Skeletal muscle tissue (tissue), 3 donors: ENCODE measurements at regions not wholly inside any gene's neighbourhood (a gene's known extent, or its start where the extent isn't known, plus 50 kb on each side); places are given as distances from the start of the nearest gene placed in this dataset.
A peak's percentile ranks its signal among the peaks of the same experiment; 100 is the strongest.

Experiments
- H3K27ac ChIP-seq: one replicate; pipeline ENCODE4 v1.7.0; 2013; ENCODE audit warnings: mild to moderate bottlenecking, low read depth, low read length, inconsistent platforms
- H3K27me3 ChIP-seq, 3 donors: one replicate each; pipeline ENCODE4 v1.7.0; 2013; ENCODE audit warnings: low read length in 3 of 3; ENCODE audit not compliant: control insufficient read depth in 3 of 3, insufficient read depth in 3 of 3
- H3K36me3 ChIP-seq, 3 donors: one replicate each; pipeline ENCODE4 v1.7.0; 2013; ENCODE audit warnings: low read length in 3 of 3; ENCODE audit not compliant: control insufficient read depth in 3 of 3, insufficient read depth in 3 of 3
- H3K4me1 ChIP-seq, 3 donors: one replicate each; pipeline ENCODE4 v1.7.0; 2013; ENCODE audit warnings: low read length in 3 of 3, mild to moderate bottlenecking in 3 of 3; ENCODE audit not compliant: control insufficient read depth in 3 of 3, insufficient read depth in 3 of 3
- H3K4me3 ChIP-seq, 3 donors: one replicate each; pipeline ENCODE4 v1.7.0; 2013; ENCODE audit warnings: low read length in 3 of 3
- H3K9ac ChIP-seq, 3 donors: one replicate each; pipeline ENCODE4 v1.7.0; 2013; ENCODE audit warnings: low read length in 3 of 3, mild to moderate bottlenecking in 3 of 3, moderate library complexity in 2 of 3, low read depth in 1 of 3
- H3K9me3 ChIP-seq, 3 donors: one replicate each; pipeline ENCODE4 v1.7.0; 2013; ENCODE audit warnings: low read length in 3 of 3; ENCODE audit not compliant: control insufficient read depth in 3 of 3
- donor health status: Osteomylitis.

GRCh38 chr1:8267307-8267706 lies 50.6 kb upstream of the SLC45A1 start:
- Histone ChIP-seq H3K4me3 (no peak overlapping the region), H3K9me3 (no peaks in the 10 kb centered on the region), H3K27me3 (no peaks in the 10 kb centered on the region), H3K36me3 (no peaks in the 10 kb centered on the region), H3K9ac (no peak overlapping the region), H3K27ac (no peak overlapping the region), H3K4me1 (no peaks in the 10 kb centered on the region)

GRCh38 chr1:8266436-8267165 lies 51.3 kb upstream of the SLC45A1 start:
- Histone ChIP-seq H3K9ac (no peak overlapping the region), H3K27ac (no peak overlapping the region), H3K4me3 (no peak overlapping the region), H3K36me3 (no peaks in the 10 kb centered on the region), H3K9me3 (no peaks in the 10 kb centered on the region), H3K27me3 (no peaks in the 10 kb centered on the region), H3K4me1 (no peaks in the 10 kb centered on the region)

GRCh38 chr1:8263791-8264190 lies 54.1 kb upstream of the SLC45A1 start:
- Histone ChIP-seq H3K4me1 (peaks cover 5 to 10% (median 7%) of the 10 kb centered on the region in 3 donors), H3K9me3 (no peaks in the 10 kb centered on the region), H3K4me3 (no peak overlapping the region), H3K9ac (no peak overlapping the region), H3K36me3 (no peaks in the 10 kb centered on the region), H3K27me3 (no peaks in the 10 kb centered on the region), H3K27ac (no peak overlapping the region)

GRCh38 chr1:8261398-8261762 lies 56.5 kb upstream of the SLC45A1 start:
- Histone ChIP-seq H3K9ac (no peak overlapping the region), H3K36me3 (no peaks in the 10 kb centered on the region), H3K4me3 (no peak overlapping the region), H3K4me1 (peaks cover 6 to 10% (median 7%) of the 10 kb centered on the region in 3 donors), H3K27me3 (no peaks in the 10 kb centered on the region), H3K27ac (no peak overlapping the region), H3K9me3 (no peaks in the 10 kb centered on the region)

GRCh38 chr1:8259498-8260290 lies 58.2 kb upstream of the SLC45A1 start:
- peak overlapping the region; percentile 0 to 62 (median 48) for H3K9ac ChIP-seq
- H3K9me3 ChIP-seq = no peaks in the 10 kb centered on the region
- peaks cover 6 to 10% (median 7%) of the 10 kb centered on the region in 3 donors for H3K4me1 ChIP-seq
- H3K36me3 ChIP-seq = no peaks in the 10 kb centered on the region
- peak overlapping the region in 2 of 3 donors; percentile 30 to 40 for H3K4me3 ChIP-seq
- H3K27ac ChIP-seq = peak overlapping the region; percentile 15
- H3K27me3 ChIP-seq = no peaks in the 10 kb centered on the region

- Histone ChIP-seq H3K9ac (no peak overlapping the region), H3K36me3 (no peaks in the 10 kb centered on the region), H3K4me3 (no peak overlapping the region), H3K27me3 (no peaks in the 10 kb centered on the region), H3K27ac (no peak overlapping the region), H3K9me3 (no peaks in the 10 kb centered on the region), H3K4me1 (peaks cover 6 to 10% (median 7%) of the 10 kb centered on the region in 3 donors)
These were observed 60.3 kb upstream of the SLC45A1 start for GRCh38 chr1:8257621-8258020.

- Histone ChIP-seq H3K27me3 (no peaks in the 10 kb centered on the region), H3K36me3 (no peaks in the 10 kb centered on the region), H3K9ac (no peak overlapping the region), H3K9me3 (no peaks in the 10 kb centered on the region), H3K4me3 (no peak overlapping the region), H3K27ac (no peak overlapping the region), H3K4me1 (peaks cover 6 to 10% (median 7%) of the 10 kb centered on the region in 3 donors)
These were observed 61.6 kb upstream of the SLC45A1 start for GRCh38 chr1:8256321-8256720.

GRCh38 chr1:8255712-8256111 lies 62.2 kb upstream of the SLC45A1 start:
- Histone ChIP-seq H3K9me3 (no peaks in the 10 kb centered on the region), H3K36me3 (no peaks in the 10 kb centered on the region), H3K4me1 (peaks cover 6 to 10% (median 7%) of the 10 kb centered on the region in 3 donors), H3K27ac (no peak overlapping the region), H3K4me3 (no peak overlapping the region), H3K27me3 (no peaks in the 10 kb centered on the region), H3K9ac (no peak overlapping the region)

GRCh38 chr1:8252266-8252951 lies 65.5 kb upstream of the SLC45A1 start:
- Histone ChIP-seq H3K9me3 (no peaks in the 10 kb centered on the region), H3K27me3 (no peaks in the 10 kb centered on the region), H3K36me3 (no peaks in the 10 kb centered on the region), H3K27ac (no peak overlapping the region), H3K9ac (no peak overlapping the region), H3K4me3 (no peak overlapping the region), H3K4me1 (no peaks in the 10 kb centered on the region)

- H3K36me3 ChIP-seq = no peaks in the 10 kb centered on the region
- no peak overlapping the region for H3K27ac ChIP-seq
- H3K4me3 ChIP-seq = no peak overlapping the region
- no peaks in the 10 kb centered on the region for H3K9me3 ChIP-seq
- no peak overlapping the region for H3K9ac ChIP-seq
- no peaks in the 10 kb centered on the region for H3K4me1 ChIP-seq
- H3K27me3 ChIP-seq = no peaks in the 10 kb centered on the region
These were observed 66.3 kb upstream of the SLC45A1 start for GRCh38 chr1:8251635-8252034.
